NCI-H2227 treated with DMSO at 0.1 percent for 48 hours (cell line): ENCODE measurements at regions not wholly inside any gene's neighbourhood (a gene's known extent, or its start where the extent isn't known, plus 50 kb on each side); places are given as distances from the start of the nearest gene placed in this dataset.
"Not testable (repeated sequence)": the region's sequence is repeated elsewhere in the genome, so short reads cannot be mapped to it uniquely, and the experiment has no call there.

Experiments used
- DNase-seq: peaks from one replicate; lab custom pipeline; 2025; lab: John Stamatoyannopoulos, UW

DNA sequence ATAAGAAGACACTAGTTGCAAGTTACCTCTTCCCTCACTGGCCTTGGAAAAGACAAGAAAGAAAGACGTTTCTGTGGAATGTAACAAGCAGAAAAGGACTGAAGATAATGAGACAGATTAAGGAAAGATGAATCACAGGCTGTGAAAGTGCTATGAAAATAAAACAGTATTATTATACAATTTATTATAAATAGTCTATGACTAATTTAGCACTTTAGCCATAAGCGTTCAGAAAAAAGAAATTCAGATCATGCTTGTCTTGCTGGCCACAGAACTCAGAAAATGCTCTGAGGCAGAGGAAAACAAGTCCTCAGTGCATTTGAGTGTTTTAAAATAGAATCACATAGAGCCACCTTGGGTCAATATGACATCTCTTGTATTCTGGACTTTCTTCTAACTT is 174.8 kb upstream of the NBPF9 start:
- not testable (repeated sequence) for DNase-seq

DNA sequence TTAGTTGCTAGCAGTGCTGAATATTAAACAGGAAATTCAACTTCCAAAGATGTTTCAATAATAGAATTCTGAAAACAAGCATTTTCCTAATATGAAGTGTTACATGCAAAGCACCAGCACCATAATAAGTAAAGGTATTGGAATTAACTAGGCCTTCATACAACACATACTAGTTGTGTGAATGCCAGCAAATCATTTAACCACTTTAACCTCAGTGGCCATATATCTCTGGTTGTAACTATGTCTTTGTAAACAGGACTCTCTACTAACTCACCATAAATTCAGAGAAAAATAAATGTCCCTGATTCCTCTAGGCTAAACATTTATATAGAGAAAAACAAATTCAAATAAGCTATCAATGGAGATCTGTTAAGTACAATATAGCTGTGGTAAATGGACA is 175.7 kb upstream of the NBPF9 start:
- not testable (repeated sequence) for DNase-seq

DNA sequence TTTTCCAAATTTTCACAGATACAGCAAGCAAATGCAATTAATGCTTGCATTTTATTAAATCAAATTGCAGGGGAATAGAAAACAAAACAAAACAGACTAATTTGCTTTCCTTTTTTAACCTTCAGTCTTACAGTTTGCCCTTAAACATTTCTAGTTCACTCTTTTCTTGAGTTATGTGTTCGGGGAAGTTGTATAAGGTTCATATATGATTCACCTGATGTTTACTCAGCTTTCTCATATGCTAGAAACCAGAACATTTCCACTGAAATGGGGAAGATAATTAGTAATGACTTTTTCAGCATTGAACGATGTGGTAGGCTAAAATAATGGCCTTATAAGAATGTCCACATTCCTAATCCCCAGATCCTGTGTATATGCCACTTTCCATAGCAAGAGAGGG is 176.2 kb upstream of the NBPF9 start:
- DNase-seq: not testable (repeated sequence)

DNA sequence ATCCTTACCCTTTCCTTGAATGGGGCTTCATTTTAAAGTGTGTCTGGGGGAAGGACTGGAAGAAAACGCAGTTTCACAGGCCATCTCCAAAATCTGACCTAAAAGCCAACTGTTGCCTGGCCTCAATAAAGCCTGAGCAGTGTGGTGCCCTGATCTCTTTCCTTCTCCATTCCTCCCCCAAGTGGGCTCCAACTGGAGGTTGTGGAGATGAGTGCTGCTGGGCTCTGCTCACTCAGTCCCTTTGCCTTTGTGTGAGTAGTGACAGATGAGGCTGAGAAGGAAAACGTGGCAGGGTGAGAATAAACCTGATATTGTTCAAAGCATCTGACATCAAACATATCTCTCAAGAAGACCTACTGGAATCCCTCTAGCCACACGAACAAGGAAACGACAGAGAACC is 181.4 kb upstream of the NBPF9 start:
- not testable (repeated sequence) for DNase-seq

DNA sequence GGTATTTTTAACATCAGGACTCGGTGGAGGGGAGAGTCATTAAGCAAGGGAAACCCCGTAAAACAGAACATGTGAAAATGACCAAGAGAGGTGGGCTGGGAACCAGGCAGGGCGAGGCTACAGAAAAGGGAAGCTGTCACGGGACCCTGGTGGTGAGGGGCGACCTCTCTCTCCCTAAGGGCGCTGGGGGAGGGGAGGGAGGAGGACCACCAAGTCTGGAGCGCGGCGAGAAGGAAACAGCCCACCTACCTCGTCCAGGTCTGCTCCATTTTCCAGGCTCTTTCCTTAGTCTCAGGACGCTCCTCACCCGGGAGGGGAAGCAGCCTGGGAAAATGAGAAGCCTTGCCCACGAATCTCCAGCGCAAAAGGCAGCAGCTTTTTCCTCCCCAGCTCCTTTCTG is 181.9 kb upstream of the NBPF9 start:
- DNase-seq: not testable (repeated sequence)

DNA sequence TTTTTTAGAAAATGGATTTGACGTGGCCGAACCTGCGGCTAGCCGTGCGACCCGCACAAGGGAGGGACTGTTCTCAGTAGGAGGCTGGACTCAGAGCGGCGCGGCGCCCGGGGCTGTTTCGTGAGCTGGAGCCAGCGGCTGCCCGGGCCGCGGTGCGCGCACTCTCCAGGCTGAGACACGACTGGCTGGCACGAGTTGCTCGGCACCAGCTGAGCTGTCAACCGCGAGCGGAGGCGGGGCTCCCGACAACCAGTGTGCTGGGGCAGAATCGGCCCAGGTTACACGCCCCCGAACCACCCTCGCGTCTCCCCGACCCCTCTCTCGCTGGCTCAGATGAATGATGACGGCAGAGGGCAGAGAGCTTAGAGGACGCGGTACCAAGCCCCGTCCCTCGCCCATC is 182.3 kb upstream of the NBPF9 start:
- DNase-seq: not testable (repeated sequence)

DNA sequence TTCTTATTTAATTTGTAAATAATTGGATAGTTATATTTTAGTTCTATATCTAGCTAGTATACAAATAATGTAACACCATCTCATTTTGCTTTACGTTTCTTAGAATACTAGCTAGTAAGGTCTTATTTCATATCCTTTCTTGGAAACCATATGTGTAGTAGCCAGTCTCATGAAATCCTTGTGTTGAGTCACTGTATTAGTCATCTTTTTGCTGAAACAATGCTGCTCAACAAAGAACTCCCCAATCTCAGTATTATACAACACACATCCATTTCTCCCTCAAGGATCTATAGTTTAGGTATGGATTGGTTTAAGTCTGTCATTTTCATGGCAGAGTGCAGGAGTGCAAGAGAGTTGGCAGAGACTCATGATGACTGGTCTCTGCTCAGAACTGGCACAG is 185.2 kb upstream of the NBPF9 start:
- not testable (repeated sequence) for DNase-seq

DNA sequence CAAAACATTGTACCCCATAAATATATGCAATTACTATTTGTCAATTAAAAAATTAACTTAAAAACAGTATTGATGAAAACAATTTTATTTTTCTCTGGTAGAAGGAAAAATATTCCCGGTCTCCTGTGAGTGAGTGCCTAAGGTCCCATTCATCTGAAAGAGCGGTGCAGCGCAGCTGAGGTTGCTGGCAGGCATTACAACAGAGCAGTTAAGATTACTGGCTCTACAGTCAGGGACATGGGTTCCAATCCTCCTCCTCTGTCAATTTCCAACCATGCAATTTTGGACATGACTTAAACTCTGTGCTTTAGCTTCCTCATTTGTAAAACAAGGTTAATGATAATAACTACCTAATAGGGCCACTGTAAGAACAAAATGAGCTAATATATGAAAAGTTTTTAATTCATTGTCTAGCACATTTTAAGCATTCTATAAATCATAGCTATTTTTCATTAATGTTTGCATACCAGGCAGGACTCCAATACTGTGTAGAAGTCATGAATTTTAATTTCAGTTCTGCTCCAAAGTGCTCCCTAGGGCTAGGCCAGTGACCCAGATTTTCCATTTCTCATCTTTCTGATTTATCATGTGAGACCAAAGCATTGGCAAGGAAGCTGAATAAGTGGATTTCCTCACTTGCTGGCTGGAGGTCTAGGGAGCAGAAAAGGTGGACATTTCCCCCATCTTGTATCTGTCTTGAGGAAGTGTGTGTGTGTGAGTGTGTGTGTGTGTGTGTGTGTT is 174.2 kb upstream of the NBPF19 start:
- DNase-seq: not testable (repeated sequence)

DNA sequence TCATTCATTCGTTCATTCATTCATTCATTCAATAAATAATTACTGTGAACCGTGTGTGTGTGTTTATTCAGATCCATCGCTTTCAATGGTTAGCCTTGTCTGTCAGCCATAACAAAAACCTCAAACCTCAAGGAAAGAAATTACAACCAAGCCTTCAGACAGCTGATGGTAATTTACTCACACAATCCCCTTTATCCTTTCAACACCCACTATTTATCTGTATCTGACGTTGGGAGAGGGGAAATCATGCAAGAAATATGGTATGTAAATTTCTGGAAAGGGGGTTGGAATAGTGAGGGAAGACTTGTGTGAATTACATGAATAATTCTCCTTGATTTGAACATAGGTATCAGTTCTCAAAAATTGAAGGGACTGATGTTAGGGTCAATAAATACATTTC is 173.6 kb upstream of the NBPF19 start:
- DNase-seq: not testable (repeated sequence)

DNA sequence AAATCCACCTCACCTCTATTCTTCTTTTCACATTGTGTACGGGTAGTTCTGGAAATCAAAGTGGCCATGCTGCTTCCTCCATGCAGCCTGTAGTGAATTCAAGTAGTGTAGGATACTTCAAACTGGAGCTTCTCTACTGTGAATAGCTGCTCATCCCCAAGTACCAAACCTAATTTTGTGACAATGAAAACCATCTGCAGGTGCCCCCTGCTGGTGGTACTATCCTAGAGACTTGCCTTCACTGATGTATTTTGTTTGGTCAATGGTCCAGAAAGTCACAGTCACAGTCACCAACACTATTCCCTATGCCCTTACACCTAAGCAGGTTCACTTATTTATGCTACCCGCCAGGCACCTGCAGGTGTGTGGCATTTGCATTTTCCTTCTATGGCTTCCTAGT is 170.0 kb upstream of the NBPF19 start:
- DNase-seq: not testable (repeated sequence)

DNA sequence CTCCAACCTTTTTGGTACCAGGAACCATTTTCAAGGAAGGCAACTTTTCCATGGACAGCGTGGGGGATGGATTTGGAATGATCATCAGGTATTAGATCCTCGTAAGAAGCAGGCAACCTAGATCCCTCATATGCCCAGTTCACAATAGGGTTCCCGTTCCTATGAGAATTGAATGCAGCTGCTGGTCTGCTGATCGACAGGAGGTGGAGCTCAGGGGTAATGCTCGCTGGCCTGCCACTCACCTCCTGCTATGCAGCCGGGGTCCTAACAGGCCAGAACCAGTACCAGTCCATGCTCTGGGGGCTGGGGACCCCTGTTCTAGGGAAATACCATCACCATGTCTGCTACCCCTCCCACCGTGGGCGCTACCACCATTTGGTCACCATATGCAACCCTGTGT is 167.2 kb upstream of the NBPF19 start:
- DNase-seq: not testable (repeated sequence)

DNA sequence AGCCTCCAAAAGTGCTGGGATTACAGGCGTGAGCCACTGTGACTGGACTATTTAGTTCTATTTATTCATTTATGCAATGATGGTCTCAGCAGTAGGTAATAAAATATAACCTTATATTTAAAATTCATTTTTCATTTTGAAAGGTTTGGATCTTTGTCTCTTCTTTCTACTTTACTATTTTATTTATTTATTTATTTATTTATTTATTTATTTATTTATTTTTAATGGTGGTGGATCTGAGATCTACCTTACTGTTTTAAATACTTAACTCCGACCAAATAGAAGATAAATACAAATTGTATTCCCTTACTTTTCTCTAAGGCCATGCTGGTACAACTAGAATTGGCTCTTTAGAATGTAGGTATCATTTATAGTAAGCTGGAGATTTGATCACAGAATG is 159.9 kb upstream of the NBPF19 start:
- DNase-seq: not testable (repeated sequence)

DNA sequence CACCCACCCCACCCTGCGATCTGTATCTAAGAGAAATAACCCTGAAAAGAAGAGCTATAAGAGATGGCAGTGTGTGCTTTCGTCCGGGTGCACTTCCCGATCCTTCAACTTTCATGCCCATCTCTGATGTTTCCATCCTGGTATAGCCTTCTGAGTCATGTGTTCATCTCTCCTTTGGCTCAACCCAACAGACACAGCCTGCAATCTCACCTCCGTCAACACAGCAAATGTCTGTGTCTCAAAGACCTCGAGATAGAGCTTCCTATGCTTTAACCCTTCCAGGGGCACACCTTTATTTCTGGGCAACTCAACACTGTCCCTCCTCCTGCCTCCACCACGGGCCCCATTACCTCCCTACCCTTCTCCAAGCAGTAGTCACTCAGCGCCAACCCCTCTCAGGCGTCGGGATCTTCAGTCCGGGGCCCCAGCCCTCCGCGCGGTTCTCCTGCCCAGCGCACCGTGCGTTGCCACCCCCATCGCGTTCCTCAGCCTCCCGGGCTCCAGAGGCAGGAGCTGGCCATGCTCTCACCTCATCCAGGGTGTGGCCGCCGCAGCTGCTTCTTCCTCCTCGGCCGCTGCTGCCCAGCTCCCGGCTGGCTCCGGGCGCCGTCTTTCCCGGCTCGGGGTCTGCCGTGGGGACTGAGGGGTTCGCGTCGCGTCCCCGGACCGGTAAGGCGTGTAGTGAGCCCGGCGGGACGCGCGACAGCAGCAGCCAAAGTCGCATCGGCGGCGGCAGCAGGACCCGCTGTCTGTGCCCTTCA is 153.7 kb upstream of the NBPF19 start:
- DNase-seq: not testable (repeated sequence)

DNA sequence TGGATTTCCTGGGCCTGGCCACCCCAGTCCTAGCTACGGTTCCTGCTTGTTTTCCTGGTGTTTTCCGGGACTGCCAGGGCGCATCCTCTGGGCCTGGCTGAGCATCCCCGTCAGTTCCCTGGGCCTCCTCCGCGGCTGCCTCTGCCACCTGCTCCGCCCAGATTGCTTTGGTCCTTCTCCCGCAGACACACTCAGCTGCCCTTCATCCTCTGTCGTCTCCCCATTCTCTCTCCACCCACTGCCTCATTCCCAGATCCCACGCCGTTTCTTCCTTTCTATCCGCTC is 153.2 kb upstream of the NBPF19 start:
- not testable (repeated sequence) for DNase-seq

DNA sequence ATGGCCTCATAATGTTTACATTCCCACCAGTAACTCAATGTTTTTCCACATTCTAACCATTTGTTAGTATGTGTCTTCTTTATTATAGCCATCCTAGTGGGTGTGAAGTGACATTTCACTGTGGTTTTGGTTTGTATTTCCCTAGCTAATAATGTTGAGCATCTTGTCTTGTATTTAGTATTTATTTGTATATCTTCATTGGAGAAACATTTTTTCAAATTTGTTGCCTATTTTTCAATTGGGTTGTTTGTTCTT is 144.8 kb upstream of the NBPF19 start:
- DNase-seq: not testable (repeated sequence)

DNA sequence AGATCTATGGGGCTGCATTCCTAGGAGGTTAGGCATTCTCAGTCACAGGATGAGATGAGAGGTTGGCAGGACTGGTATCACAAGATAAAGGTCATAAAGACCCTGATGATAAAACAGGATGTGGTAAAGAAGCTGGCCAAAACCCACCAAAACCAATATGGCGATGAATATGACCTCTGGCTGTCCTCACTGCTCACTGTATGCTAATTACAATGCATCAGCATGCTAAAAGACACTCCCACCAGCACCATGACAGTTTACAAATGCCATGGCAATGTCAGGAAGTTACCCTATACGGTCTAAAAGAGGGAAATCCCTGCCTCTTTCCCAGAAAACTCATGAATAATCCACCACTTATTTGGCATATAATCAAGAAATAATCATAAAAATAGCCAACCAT is 138.8 kb upstream of the NBPF19 start:
- not testable (repeated sequence) for DNase-seq

DNA sequence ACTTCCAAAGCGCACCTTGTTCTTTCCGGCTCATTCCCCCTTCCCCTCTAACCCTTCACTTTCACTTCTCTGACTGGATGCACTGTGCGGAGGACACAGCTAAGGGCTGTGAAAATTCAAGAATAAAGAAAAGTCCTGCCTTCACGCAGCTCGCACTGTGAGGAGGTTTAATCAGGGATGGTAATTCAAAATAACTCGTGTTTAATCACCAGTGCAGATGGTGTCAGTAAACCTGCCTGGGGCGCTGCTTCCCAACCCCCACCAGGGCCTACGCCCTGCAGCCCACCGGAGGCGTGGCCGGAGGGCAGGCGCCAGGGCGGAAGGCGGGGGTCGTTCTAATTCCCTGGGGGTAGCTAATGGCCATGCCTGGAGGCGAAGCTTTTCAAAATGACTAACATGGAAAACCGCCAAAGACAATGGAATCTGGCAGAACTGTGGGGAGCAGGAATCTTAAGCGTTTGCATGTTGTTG is 136.6 kb upstream of the NBPF19 start:
- DNase-seq: not testable (repeated sequence)

DNA sequence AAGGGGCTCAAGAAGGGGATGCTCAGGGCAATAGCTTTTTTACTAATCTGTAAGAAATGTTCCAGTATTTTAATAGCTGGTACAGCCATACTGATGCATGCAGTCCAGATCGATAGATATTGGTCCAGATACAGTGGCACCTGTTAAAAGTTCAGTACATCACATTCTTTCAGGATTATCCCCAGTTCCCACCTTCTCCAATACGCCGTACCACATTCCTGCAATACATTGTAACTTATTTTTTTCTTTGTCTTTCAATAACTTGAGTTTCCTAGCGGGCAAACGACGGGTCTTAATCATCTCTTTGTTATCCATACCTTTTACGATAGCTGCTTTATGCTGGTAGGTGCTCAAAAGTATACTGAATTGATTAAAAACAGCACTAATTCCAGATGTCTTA is 136.1 kb upstream of the NBPF19 start:
- DNase-seq: not testable (repeated sequence)

DNA sequence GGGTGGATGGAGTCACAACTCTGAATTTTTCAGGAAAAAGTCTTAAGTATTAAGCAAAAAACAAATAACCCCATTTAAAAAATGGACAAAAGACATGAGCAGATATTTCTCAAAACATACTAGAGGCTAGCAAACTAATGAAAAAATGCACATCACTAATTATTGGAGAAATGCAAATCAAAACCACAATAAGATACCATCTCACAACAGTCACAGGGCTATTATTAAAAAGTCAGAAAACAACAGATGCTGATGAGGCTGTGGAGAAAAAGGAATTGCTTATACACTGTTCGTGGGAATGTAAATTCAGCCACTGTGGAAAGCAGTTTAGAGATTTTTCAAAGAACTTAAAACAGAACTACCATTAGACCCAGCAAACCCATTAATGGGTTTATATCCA is 125.4 kb upstream of the NBPF19 start:
- not testable (repeated sequence) for DNase-seq

DNA sequence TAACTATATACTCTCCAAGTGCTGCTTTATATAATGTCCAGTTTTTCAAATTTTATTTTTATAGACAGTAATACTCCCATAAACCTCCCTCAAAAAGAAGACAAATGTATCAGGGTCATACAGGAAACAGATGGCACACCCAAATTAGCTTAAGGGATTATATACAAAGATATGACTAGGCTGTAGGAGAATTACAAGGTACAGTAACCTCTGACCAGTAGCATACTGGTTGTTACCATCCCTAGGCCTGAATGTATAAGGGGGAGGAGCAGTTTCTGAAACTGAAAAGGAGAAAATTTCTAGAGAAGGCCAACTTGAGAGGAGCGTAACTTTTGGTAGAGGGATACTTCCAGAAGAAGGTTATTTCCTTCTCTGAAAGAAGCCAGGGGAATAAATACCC is 122.6 kb upstream of the NBPF19 start:
- DNase-seq: not testable (repeated sequence)

DNA sequence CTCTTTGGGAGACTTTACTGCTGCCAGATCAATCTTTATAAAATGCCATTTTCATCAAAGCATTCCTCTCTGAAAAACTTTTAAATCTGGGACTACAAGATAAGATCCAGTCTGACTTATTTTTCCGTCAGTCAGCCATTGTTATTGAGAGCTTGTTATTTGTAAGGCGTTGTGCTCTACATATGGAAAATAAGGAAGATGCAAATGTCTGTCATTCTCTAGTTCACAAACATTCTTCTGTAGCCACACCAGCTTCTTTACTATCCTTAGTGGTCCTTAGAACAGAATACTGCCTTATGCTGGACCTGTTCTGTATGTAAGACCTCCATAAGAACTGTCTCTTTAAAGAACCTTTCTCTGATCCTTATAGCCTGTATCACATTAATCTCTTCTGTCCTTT is 120.3 kb upstream of the NBPF19 start:
- not testable (repeated sequence) for DNase-seq

DNA sequence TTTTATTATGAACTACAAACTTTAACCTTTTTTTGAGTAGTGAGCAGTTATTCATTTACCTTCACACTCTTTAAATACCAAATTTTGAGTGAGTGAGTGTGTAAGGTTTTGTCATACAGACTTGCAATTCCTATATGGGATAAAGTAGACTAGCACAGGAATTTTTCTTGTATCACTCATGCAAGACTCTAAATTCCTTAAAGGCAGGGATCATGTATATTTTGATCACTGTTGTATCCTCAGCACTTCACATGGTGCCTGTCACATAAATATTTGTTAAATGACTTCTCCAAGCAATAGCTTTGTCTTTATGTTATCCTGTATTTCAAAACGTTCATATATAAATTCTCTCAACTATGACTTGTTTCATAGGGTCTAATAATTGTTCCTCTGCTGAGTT is 119.1 kb upstream of the NBPF19 start:
- not testable (repeated sequence) for DNase-seq

DNA sequence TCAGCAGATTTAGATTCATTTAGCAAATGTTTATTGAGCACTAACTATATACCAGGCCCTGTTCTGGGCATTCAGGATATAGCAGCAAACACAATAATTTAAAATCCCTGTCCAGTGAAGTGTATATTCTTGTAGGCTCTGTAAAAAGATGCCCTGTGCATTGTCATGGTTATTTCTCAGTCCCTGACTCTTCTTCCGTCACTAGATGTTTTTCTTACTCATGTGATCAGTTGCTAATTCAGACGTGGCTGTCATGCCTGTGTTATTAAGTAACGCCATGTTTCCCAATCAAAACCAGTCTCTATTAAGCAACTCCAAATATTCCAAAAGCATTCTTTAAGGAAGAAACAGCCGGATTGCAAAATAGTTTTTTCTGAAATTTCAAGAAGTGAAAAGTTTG is 118.7 kb upstream of the NBPF19 start:
- DNase-seq: not testable (repeated sequence)

DNA sequence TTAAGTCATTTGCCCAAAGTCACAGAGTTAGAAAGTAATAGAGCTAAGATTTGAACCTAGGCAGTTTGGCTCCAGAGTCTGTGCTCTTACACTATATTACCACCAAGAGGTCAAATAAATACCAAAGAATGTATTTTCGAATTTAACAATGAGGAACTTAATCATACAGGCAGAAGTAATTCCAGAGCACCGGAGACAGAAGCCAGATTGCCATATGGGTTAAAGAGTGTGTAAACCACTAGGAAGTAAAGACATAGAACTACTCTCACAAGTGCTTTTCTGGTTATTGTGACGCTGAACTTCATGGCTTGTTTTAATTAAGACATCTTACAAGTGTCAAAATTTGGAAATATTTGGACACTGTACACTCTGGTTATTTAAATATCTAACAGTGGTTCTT is 114.5 kb upstream of the NBPF19 start:
- DNase-seq: not testable (repeated sequence)
